ENCODE measurements at regions not wholly inside any gene's neighbourhood (a gene's known extent, or its start where the extent isn't known, plus 50 kb on each side); places are given as distances from the start of the nearest gene placed in this dataset.
"Not testable (repeated sequence)": the region's sequence is repeated elsewhere in the genome, so short reads cannot be mapped to it uniquely, and the experiment has no call there.

GRCh38 chr3:144879701-144880100, 908.1 kb downstream of the DIPK2A start:
- H3K9me3 ChIP-seq, result no peaks in the 10 kb centered on the region
- no peak overlapping the region for H3K4me3 ChIP-seq
- no peaks in the 10 kb centered on the region for H3K36me3 ChIP-seq
- H3K27ac ChIP-seq, result no peak overlapping the region
- no peak for DNase-seq (ENCODE audit: low spot score in 2 of 2)
- TF ChIP-seq, protein P1, sequence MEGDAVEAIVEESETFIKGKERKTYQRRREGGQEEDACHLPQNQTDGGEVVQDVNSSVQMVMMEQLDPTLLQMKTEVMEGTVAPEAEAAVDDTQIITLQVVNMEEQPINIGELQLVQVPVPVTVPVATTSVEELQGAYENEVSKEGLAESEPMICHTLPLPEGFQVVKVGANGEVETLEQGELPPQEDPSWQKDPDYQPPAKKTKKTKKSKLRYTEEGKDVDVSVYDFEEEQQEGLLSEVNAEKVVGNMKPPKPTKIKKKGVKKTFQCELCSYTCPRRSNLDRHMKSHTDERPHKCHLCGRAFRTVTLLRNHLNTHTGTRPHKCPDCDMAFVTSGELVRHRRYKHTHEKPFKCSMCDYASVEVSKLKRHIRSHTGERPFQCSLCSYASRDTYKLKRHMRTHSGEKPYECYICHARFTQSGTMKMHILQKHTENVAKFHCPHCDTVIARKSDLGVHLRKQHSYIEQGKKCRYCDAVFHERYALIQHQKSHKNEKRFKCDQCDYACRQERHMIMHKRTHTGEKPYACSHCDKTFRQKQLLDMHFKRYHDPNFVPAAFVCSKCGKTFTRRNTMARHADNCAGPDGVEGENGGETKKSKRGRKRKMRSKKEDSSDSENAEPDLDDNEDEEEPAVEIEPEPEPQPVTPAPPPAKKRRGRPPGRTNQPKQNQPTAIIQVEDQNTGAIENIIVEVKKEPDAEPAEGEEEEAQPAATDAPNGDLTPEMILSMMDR (IDR thresholded peaks at IDR 0.05), result no peak
- intact Hi-C loops (cut with DNase I; ENCODE audit: low total_unique reads), result no loop called here
- H3K4me1 ChIP-seq, result no peaks in the 10 kb centered on the region
- H3K27me3 ChIP-seq, result no peaks in the 10 kb centered on the region

- intact Hi-C loops (cut with DNase I; ENCODE audit: low total_unique reads), result no loop called here
- Histone ChIP-seq H3K27ac (no peak overlapping the region), H3K4me1 (no peaks in the 10 kb centered on the region), H3K4me3 (no peak overlapping the region), H3K9me3 (no peaks in the 10 kb centered on the region), H3K36me3 (no peaks in the 10 kb centered on the region), H3K27me3 (no peaks in the 10 kb centered on the region)
- DNase-seq (ENCODE audit: low spot score in 2 of 2), result no peak
- TF ChIP-seq, protein P1 (IDR thresholded peaks at IDR 0.05), result no peak
- no peak for TF ChIP-seq POLR2AphosphoS5 (IDR thresholded peaks at IDR 0.05)
- no peak for TF ChIP-seq POLR2A (IDR thresholded peaks at IDR 0.05)
These were observed 922.4 kb downstream of the DIPK2A start for GRCh38 chr3:144893980-144894379.

DNA sequence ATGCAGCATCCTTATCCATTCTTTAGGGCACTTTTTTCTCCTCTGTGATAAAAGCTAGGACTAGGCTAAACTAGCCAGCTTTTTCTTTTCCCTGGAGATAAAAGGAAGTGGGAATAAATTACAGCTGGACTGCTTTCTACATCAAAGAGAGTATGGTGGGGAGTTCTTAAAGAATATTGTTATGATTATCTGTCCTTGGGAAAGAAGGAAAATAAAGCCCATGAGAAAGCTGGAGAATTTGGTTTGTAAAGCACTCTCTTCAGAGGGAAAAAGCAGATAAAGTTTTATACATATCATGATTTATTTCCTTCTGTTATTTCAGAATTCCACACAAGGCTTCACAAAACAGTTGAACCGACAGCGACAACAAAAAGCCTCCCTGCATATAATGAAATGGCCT, 923.0 kb downstream of the DIPK2A start:
- no peaks in the 10 kb centered on the region for H3K4me1 ChIP-seq
- no peak overlapping the region for H3K4me3 ChIP-seq
- no peaks in the 10 kb centered on the region for H3K27me3 ChIP-seq
- TF ChIP-seq POLR2AphosphoS5 (IDR thresholded peaks at IDR 0.05), result no peak
- no peak for TF ChIP-seq POLR2A (IDR thresholded peaks at IDR 0.05)
- TF ChIP-seq, protein P1 (IDR thresholded peaks at IDR 0.05), result no peak
- no peaks in the 10 kb centered on the region for H3K9me3 ChIP-seq
- intact Hi-C loops (cut with DNase I; ENCODE audit: low total_unique reads), result no loop called here
- DNase-seq (ENCODE audit: low spot score in 2 of 2), result no peak
- no peak overlapping the region for H3K27ac ChIP-seq
- no peaks in the 10 kb centered on the region for H3K36me3 ChIP-seq

- Histone ChIP-seq H3K36me3 (no peaks in the 10 kb centered on the region), H3K27me3 (no peaks in the 10 kb centered on the region), H3K9me3 (peaks cover 0 to 13% of the 10 kb centered on the region in 2 donors), H3K4me3 (no peak overlapping the region), H3K4me1 (no peaks in the 10 kb centered on the region), H3K27ac (no peak overlapping the region)
- intact Hi-C loops (cut with DNase I; ENCODE audit: low total_unique reads), result no loop called here
- no peak for DNase-seq (ENCODE audit: low spot score in 2 of 2)
- TF ChIP-seq POLR2A (IDR thresholded peaks at IDR 0.05) (no peak), POLR2AphosphoS5 (IDR thresholded peaks at IDR 0.05) (no peak)
- TF ChIP-seq, protein P1 (IDR thresholded peaks at IDR 0.05), result no peak
These were observed 928.7 kb downstream of the DIPK2A start for GRCh38 chr3:144900366-144900765.

DNA sequence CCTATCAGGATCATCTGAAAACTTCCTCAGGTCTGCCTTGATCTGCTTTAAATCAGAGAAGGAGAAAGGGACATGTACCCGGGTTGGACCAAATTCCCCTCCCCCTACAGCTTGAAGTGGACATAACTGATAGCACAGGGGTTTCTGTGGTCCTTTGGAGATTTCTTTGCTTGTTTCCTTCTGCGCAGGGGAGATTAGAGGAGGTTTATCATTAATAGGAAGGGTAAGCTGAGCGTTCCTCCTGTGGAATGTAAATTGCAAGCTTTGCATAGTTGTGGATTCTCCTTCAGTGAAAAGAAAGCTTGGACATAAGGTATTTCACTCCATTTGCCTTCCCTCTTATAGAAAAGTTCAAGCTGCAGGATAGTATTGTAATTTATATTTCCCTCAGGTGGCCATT, 936.0 kb downstream of the DIPK2A start:
- H3K4me3 ChIP-seq; H3K4me1 ChIP-seq; H3K27me3 ChIP-seq; H3K36me3 ChIP-seq; DNase-seq (ENCODE audit: low spot score in 2 of 2); H3K27ac ChIP-seq; intact Hi-C loops (cut with DNase I; ENCODE audit: low total_unique reads): not testable (repeated sequence)
- H3K9me3 ChIP-seq, result peaks cover 0 to 13% of the 10 kb centered on the region in 2 donors

DNA sequence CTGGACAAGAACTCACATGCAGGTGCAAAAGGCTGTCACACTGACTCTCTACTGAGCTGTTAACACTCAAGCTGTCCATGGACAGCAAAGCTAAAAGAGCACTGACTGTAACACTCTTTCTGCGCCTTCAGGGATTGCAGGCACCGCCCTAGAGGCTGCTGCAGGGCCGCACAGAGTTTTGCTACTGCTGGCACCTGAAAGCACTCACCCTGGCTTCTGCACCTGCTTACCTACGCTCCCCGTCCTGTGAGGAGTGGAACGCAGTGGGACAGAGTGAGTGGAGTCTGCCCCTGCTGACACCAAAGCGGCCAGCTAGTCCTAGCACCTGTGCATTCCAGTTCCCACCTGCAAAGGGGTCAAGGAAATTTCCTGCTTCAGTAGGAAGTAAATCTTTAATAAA, 941.3 kb downstream of the DIPK2A start:
- Histone ChIP-seq H3K4me1 (no peaks in the 10 kb centered on the region), H3K27ac (no peak overlapping the region), H3K36me3 (no peaks in the 10 kb centered on the region), H3K9me3 (no peaks in the 10 kb centered on the region), H3K4me3 (no peak overlapping the region), H3K27me3 (no peaks in the 10 kb centered on the region)
- TF ChIP-seq POLR2AphosphoS5 (IDR thresholded peaks at IDR 0.05) (no peak), POLR2A (IDR thresholded peaks at IDR 0.05) (no peak)
- TF ChIP-seq, protein P1 (IDR thresholded peaks at IDR 0.05), result no peak
- intact Hi-C loops (cut with DNase I; ENCODE audit: low total_unique reads), result no loop called here
- DNase-seq (ENCODE audit: low spot score in 2 of 2), result no peak

All from breast epithelium (tissue), 4 donors.